Adrenal gland (tissue), 5 donors: ENCODE measurements at regions not wholly inside any gene's neighbourhood (a gene's known extent, or its start where the extent isn't known, plus 50 kb on each side); places are given as distances from the start of the nearest gene placed in this dataset.

Source experiments
- CTCF ChIP-seq, 6 experiments: fragments of 450-650 bp in 4 of 6; fragments of 200-600 bp in 2 of 6; sonication (generic) in 1 of 6; IDR thresholded peaks; 1 replicate in 5 of 6; 2 replicates in 1 of 6; pipeline versions ENCODE4 v1.5.1 to v1.8.0; 2016 to 2021; ENCODE audit warnings: antibody characterized with exemption in 6 of 6, mild to moderate bottlenecking in 2 of 6, moderate library complexity in 1 of 6
- POLR2A ChIP-seq, 2 donors: fragments of 450-650 bp; IDR thresholded peaks; one replicate each; pipeline ENCODE4 v1.6.1; 2017; ENCODE audit warnings: antibody characterized with exemption in 2 of 2, mild to moderate bottlenecking in 2 of 2, moderate library complexity in 1 of 2
- donor health status: DM: no; HTN: no; CAD: no.

GRCh38 chr5:14038341-14038959, 94.0 kb upstream of the DNAH5 start:
- TF ChIP-seq CTCF (IDR thresholded peaks at IDR 0.05) (no peak), POLR2A (IDR thresholded peaks at IDR 0.05) (no peak)
